HG03521 (cell line): ENCODE measurements at regions not wholly inside any gene's neighbourhood (a gene's known extent, or its start where the extent isn't known, plus 50 kb on each side); places are given as distances from the start of the nearest gene placed in this dataset.

Experiments
- ATAC-seq: cut with Tn5 transposase; IDR thresholded peaks from one replicate; pipeline ENCODE4 v1.9.1; 2021; ENCODE audit warnings: mild to moderate bottlenecking, moderate library complexity; ENCODE audit not compliant: unreplicated experiment

DNA sequence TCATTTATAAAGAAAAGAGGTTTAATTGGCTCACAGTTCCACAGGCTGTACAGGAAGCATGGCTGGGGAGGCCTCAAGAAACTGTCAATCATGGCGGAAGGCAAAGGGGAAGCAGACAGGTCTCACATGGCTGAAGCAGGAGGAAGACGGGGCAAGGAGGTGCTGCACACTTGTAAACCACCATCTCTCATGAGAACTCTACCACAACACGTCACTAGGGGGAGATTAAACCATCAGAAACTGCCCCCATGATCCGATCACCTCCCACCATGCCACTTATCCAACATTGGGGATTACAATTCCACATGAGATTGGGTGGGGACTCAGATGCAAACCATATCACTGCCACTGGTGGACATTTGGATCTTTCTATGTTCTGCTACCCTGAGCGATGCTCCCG is 351.4 kb downstream of the NPHP4 start:
- ATAC-seq = no peak

DNA sequence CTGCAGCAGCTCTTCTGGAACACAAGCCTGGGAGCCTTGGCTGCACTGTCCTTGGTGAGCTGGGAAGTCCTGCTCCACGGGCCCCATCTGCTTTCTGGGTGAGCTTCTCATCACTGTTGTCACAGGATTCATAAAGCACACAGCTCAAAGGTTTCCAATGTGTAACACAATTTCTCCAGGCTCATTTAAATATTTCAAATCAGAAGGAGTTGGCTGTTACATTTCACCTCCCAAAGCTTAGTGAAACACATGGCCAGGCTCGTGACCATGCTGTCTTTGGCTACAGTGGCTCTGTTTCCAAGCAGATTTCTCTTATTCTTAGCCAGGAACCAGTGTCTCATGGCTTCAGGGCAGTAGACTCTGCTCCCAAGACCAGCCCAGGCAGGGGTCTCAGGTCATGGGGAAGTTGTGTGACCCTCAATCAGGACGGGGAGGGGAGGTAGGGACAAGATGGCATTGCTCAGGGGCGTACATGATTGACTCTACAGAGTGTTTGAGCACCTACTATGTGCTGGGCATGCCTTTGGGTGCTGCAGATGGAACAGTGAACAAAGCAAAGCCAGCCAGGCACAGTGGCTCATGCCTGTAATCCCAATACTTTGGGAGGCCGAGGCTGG is 353.0 kb downstream of the NPHP4 start:
- no peak for ATAC-seq

DNA sequence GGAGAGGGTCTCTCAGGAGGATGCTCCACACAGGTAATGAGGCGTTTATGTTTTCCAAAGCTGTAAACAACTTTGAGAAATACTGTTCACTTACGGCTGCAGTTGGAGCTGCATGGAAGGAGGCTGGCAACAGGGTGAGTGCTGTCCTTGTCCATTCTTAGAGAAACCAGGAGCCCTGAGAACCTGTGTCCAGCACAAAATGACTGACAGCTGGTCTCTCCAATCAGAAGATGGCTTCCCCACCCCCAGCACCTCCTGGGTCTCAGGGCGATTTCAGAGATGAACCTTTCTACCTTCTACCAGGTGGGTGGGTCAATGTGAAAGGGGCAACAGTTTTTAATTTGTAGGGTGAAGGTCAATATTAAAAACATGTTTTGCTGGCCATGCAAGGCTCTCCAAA is 353.6 kb downstream of the NPHP4 start:
- no peak for ATAC-seq

DNA sequence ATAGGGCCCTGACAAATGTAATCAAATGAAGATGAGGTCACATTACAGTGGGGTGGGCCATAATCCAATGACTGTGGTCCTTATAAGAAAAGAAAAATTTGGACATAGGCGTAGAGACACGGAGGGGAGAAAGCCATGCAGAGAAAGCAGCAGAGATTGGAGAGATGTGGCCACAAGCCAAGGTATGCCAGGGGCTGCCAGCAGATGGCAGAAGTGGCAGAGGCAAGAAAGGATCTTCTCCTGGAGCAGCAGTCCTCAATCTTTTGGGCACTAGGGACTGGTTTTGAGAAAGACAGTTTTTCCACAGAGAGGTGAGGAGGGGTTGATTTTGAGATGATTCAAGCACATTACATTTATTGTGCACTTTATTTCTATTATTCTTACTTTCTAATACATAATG is 355.1 kb downstream of the NPHP4 start:
- ATAC-seq = no peak

DNA sequence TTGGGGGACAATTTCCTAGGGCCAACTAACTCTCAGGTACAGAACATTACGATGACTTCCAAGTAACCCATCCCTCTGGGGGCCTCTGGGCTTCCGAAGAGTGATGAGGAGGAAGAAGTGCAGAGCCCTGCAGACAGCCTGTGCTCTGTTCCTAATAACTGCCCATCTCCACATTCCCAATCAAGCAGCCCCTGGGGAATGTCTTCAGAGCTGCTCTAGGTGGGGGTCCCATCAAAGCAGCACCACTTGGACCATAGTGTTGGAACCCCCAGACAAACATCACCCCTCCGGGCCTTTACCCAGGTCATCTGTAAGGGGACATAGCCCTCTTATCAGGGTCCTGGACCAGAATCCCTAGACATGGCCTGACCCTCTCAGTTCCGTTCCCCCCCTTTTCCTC is 357.3 kb downstream of the NPHP4 start:
- no peak for ATAC-seq

DNA sequence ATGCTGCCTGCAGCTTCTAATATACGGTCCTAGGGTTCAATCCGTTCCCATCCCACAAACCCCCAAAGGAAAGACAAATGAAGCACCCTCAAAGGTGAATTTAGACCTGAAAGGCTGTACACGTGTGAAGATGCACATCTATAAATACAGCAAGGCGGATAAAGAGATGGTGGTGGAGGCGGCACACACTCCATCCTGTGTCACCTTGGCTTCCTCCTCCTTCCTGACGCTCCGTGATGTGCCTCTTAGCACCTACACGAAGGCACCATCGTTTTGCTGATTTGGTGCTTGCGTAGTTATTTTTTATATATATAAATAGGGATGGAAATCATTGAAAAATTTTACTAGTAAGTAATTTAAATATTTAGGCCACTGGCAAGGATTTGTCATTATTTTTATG is 359.4 kb downstream of the NPHP4 start:
- no peak for ATAC-seq

DNA sequence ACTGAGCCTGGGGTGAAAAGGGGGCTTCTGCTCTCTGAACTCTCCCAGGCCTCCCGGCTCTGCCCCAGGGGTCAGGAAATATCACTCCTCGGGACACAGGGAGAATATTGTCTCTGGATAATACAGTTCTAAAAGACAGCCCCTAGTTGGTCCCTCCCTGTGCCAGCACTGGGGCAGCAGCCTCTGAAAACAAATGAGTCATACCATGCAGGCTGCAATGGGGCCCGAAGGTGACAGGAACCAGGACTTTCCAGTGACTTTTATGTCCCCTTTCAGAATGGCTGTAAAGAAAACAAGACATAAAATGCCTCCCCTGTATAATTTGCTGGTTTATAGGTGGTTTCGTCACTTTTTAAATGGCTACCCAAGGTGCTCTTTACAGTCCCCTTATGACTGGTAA is 360.0 kb downstream of the NPHP4 start:
- no peak for ATAC-seq

DNA sequence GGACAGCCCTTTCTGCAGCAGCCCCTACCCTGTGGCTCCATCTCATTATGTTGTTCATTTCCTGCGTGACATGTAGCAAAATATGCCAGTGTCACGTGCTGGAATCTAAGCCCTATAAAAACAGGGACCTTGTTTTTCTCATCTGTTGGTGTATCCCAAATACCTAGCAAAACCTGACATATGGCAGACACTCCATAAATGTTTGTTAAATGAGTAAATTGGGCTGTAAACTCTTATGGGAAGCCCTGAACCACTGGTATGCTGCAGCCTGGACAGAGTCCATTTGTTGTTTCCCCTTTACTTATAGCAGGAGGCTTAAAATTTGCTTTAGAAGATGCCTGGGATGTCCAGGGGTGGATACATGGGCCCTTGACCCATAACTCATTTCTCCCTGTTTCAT is 363.8 kb downstream of the NPHP4 start:
- no peak for ATAC-seq

DNA sequence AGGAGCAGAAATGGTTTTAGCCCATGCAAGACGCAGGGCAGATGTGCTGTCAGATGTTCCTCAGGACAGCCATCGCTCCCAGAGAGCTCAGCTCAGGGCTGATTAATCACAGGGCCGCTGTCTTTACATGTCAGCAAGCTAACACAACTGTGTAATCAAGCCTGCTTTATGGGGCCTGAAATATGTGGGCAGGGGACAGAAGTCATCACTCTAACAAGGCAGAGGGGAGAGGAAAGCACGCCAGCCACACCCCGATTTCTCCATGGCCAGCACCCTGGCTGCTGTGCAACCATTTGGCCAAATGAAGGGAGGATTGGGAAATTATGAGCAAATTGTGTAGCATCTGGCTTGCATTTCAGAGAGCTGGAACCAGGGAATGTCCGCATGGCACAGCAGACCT is 368.8 kb downstream of the NPHP4 start:
- no peak for ATAC-seq

DNA sequence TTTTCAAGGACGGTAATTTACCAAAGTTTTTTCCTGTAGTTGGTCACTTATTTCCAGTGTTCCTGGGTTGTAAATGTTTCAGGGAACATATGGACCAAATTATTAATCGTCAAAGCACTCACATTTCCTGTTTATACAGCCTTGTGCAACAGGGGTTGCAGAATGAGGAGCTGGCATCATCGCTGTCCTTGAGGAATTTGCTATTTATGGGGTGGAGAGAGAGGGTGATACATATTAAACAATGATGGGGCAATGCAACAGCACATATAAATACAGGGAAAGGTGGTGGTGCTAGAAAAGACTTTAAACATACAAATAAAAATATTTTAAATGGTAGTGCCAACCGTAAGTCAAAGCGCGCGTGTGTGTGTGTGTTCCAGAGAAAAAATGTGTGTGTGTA is 369.8 kb downstream of the NPHP4 start:
- ATAC-seq = no peak

DNA sequence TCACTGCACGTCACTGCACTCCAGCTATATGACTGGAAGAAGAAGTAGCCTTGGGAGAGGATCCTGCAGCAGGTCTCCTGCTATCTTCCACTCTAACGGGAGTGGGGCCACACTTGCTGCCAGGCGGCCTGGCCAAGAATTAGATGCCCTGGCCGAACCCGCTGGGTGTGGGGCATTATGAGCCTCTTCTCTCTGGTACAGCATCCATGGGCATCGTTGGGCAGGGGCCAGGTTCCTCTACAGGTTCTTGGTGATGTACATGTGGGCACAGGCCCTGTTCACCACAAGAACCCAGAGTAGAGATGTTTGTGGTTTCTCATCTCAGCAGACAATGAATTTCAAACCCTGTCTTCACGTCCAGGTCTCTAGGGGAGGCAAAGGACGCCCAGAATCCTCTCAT is 370.5 kb downstream of the NPHP4 start:
- no peak for ATAC-seq

DNA sequence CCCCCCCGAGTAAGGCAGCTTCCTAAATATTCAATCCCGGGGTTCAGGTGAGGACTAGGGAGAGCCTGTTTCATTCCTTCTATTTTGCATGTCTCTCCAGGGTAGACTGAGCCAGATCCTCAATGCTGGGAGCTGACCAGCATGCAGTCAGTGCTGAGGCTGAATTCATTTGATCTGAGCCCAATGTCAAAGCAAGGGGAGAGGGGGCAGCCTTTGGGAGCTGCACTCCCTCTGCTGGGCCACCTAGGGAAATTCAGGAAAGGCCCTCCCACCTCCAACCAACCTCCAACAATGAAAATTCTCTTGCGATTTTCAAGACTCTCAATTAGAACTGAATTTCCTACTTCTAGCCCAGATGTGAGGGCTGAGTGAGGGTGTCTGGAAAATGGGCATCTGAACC is 371.2 kb downstream of the NPHP4 start:
- no peak for ATAC-seq

DNA sequence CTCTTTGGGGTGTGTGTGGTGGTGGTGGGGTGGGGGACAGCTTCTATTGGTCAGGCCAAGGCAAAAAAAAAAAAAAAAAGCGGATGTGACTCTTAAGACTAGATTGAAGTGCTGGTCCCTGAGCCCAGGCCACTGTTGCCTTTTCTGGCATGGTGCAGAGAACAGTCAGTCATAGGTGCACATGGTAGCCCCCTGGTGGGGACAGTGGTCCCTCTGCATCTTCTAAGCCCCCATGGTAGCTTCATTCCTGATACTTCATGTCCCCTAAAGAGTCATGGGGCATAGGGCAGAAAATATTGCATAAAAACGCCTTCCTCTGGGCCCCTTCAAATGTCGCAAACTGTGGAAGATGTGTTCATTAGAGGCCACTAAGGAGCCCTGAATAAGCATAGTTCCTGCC is 371.8 kb downstream of the NPHP4 start:
- ATAC-seq = no peak

DNA sequence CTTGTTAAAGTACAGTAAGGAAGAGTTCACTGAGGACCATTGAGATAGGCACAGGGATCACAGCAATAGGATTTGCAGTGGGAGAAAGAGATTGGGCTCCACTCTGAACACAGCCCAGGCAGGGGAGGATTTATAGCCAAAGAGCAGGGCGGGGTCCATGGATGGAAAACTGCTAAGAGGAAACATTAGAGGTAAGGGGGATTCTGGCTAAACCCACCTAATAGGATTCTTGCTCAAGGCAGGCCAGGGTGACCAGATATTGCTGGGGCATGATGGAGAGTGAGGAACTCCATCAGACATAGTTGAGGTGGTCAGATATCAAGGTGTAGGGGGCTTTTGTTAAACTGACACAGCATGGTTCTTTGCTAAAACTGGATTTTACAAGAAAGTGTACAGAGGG is 372.8 kb downstream of the NPHP4 start:
- ATAC-seq = no peak

DNA sequence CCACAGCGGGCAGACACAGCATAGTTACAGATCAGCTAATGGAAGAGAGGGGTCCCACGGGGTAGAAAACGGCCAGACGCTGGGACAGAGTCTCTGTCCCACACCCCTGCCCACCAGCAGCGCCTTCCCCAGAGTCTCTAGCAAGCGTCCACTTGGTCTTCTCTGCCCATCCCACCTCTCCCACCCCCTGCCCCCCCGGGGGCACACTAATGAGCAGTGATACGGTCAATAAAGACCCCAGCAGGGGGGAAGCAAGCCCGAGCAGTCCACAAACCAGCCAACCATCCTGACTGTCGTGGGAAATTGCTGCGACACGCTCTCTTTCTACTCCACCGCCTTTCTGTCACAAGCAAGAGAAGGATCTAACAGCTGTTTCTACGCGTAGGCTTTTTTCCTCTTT is 374.7 kb downstream of the NPHP4 start:
- no peak for ATAC-seq

DNA sequence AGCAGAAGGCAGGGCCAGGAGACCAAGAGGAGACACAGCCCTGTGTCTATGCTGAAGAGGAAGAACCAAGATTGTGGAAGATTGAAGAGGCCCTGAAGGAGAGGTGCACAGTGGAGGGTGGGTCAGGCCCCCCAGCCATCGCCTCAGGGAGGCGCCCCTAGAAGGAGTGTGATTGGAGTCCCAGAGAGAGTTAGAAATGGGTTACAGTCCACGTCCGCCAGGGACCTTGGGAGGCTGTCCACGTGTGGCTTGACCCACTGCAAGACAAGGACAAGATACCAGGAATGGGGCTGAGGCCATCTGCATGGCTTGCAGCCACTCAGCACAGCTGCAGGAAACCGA is 375.1 kb downstream of the NPHP4 start:
- no peak for ATAC-seq

DNA sequence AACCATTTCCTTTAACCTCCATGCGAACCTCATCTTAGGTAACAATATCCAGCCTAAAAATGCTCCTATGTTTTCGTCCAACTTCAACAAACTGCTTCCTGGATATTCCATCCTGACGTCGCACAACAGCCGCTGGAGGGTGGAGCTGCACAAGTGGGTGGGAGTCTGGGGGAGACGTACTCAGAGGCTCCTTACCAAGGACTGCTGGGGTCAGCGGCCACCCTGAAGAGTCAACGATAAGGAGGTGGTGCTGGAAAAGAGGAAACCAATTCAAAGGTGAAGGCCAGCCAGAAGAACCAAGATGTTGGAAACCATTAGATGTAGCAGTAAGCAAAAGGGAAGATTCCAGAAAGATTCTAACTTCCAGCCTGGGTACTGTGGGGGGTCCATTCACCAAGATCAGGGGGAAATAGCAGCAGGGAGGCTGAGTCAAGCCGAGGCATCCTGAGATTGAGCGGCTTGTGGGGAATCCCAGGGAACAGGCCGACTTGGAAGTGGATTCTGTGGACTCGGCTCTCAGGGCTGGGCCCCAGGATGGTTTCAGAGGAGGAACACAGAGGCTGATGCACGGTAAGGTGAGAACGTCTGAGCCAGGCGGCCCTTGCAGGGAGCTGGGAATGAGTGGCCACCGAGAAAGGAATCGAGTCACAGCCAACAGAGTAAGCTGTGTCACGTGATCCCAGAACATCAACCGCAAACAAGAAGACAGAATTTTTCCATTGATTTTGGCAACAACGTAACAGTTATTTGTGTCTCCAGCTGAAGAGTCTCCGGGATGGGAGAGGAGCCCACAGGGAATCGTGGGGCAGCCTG is 375.7 kb downstream of the NPHP4 start:
- no peak for ATAC-seq

DNA sequence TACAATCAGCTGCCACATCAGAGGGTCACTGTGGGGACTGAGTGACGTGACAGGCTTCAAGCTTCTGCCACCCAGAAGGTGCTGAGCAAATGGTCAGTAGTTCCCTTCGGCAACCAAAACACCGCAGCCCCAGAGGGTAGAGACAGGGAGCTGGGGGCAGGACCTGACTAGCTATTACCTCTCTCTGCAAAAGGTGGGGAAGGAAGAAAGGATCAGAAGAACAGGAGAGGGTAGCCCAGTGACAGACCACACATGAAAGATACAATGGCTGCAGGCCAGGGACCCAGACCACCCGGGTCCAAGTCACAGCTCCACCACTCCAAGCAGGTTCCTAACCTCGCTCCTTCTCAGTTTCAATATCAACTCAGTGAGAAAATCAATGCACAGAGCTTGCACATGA is 377.1 kb downstream of the NPHP4 start:
- no peak for ATAC-seq

DNA sequence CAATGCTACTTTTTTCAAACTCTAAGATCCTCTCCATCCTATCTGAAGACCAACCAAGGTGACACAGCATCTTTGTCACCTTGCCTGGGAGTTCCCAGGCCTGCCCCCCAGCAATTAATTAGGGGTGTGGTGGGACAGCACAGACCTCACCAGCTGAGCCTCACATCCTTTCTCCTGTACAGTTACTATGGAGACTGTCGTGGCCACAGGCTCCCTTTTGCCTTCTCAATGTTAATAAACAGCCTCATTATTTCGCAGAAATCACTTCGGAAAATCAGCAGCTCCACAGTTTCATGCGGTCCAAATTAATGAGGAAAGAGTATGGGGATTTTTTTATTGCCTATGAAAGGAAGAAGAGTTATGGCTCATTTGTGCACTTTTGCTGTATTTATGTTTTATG is 378.3 kb downstream of the NPHP4 start:
- ATAC-seq = no peak

DNA sequence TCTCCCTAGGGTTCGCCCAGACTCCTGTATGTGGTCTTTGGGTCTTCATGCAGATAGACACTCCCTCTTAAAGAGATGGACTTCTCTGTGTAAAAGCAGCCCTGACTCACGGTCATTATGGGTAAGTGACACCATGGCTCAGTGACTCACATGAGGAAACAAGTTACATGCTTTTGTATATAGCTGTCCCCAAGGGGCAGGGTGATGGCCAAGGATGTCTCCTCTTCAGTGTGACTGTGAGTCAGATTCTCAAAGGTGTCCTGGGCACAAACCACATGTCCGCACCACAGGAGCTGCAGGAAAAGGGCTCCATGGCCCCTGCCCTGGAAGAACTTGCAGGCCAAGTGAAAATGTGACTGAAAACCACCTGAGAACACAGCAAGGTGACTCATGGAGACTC is 380.4 kb downstream of the NPHP4 start:
- no peak for ATAC-seq

DNA sequence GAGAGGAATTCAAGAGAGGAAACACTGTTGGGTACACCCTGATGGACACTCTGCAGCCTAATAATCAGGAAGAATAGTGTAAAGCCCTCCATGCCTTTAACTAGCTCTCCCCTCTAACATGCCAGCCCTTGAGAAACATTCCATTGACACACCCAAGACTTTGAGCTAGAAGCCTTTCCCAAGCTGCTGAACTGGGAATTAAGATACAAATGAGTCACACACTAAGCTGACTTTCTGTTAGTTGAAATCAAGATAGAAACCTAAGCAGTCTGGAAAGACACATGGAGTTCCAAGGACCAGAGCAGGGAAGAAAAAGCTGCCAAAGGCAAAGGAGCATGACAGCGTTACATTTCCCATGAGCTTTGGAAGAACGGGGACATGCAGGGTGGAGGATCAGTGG is 380.8 kb downstream of the NPHP4 start:
- no peak for ATAC-seq

DNA sequence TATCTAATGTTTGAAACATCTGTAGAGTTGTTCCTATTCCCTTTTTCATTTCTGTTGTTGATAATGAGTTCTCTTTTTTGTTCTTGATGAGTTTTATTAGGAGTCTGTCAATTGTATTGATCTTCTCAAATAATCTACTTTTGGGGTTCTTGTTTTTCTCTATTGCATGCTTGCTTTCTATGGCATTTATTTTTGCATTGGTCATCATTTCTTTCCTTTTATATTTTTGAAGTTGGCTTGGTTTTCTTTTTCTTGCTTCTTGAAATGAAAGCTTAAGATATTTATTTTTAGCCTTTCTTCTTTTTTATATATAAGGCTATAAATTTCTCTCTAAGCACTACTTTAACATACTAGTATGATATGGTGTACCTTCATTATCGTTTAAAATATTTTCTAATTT is 381.8 kb downstream of the NPHP4 start:
- no peak for ATAC-seq
